ENCODE measurements at regions not wholly inside any gene's neighbourhood (a gene's known extent, or its start where the extent isn't known, plus 50 kb on each side); places are given as distances from the start of the nearest gene placed in this dataset.

DNA sequence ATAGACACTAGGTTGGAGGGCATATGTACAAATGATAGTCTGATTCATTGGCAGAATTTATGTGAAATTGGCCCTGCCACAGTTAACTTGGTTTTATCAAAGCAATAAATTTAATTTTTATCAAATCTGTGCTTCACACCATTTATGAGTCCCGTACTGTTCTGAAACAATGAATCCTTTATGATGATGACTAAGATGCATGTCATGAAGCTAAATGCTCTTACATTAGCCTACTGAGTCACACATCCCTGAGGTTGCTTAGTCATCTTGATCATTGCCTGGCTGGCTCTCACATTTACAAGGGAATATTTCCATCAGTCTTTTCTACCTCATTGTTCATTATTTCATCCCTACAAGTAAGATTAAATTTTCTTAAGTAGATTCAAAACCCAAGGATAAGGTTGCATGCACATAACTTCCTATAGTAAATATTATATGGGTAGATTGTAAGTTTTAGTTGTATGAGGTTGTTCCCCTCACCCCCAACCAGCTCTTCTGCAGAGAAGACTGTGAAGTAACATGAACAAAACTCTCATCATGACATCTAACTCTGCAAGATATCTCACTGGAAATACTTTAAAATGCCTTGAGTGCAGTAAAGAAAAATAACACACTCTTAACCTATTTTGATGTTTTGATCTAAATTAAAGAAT lies 170.7 kb downstream of the CYB561 start:
- TF ChIP-seq, protein P1, sequence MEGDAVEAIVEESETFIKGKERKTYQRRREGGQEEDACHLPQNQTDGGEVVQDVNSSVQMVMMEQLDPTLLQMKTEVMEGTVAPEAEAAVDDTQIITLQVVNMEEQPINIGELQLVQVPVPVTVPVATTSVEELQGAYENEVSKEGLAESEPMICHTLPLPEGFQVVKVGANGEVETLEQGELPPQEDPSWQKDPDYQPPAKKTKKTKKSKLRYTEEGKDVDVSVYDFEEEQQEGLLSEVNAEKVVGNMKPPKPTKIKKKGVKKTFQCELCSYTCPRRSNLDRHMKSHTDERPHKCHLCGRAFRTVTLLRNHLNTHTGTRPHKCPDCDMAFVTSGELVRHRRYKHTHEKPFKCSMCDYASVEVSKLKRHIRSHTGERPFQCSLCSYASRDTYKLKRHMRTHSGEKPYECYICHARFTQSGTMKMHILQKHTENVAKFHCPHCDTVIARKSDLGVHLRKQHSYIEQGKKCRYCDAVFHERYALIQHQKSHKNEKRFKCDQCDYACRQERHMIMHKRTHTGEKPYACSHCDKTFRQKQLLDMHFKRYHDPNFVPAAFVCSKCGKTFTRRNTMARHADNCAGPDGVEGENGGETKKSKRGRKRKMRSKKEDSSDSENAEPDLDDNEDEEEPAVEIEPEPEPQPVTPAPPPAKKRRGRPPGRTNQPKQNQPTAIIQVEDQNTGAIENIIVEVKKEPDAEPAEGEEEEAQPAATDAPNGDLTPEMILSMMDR (IDR thresholded peaks at IDR 0.05) = no peak
- TF ChIP-seq POLR2AphosphoS5 (IDR thresholded peaks at IDR 0.05) (peak in 1 of 4 donors; percentile 51), POLR2A (IDR thresholded peaks at IDR 0.05) (no peak)
